ENCODE measurements at regions not wholly inside any gene's neighbourhood (a gene's known extent, or its start where the extent isn't known, plus 50 kb on each side); places are given as distances from the start of the nearest gene placed in this dataset.

- H3K79me2 ChIP-seq (ENCODE audit: insufficient read depth, low read length): no peaks in the 10 kb centered on the region
- H4K20me1 ChIP-seq (ENCODE audit: insufficient read depth, low read length): no peaks in the 10 kb centered on the region; the same call in 1 of the 2 replicates
- H3K9me3 ChIP-seq (ENCODE audit: low read length): no peaks in the 10 kb centered on the region
- no peak overlapping the region for H3K9ac ChIP-seq (ENCODE audit: insufficient read depth, low read depth, low read length)
- no peak for ATAC-seq
- H3K27ac ChIP-seq (ENCODE audit: extremely low read length, insufficient read depth, low read length): no peak overlapping the region
- ChIA-PET POLR2A (no interaction called here), CTCF (ENCODE audit: low intra/inter-chr PET ratio, low total read pairs) (no interaction called here)
- in situ Hi-C loops (cut with HindIII; ENCODE audit: extremely low pct_ligation_motif_present, low pct_unique_long_range_greater_than_20kb): no loop called here
- intact Hi-C loops (cut with micrococcal nuclease; ENCODE audit: unreplicated experiment): no loop called here
- no peaks in the 10 kb centered on the region for H3K36me3 ChIP-seq (replicated peaks in 1 of 2; ENCODE audit: control insufficient read depth in 1 of 2, insufficient read depth in 2 of 2, low read length in 2 of 2)
- H3K4me1 ChIP-seq (ENCODE audit: insufficient read depth, low read length): no peaks in the 10 kb centered on the region
- DNase-seq (ENCODE audit: low spot score): no peak
- no peaks in the 10 kb centered on the region for H3K27me3 ChIP-seq (ENCODE audit: control insufficient read depth in 1 of 2, insufficient read depth in 2 of 2, low read length in 2 of 2)
- FAIRE-seq: no peak
- H3K4me2 ChIP-seq (ENCODE audit: low read depth, low read length): no peak overlapping the region
- no TSS peak for BruUV-seq (replicated peaks)
- no peak overlapping the region for H2AFZ ChIP-seq (ENCODE audit: low read length)
- no peak overlapping the region for H3K4me3 ChIP-seq (replicated peaks in 1 of 3; ENCODE audit: insufficient read depth in 1 of 3, low read depth in 2 of 3, low read length in 3 of 3)
- no peak for TF ChIP-seq USF2 (IDR thresholded peaks at IDR 0.05; ENCODE audit: low read depth, low read length)
- no peak for TF ChIP-seq USF2 (CRISPR knock-in tag; IDR thresholded peaks at IDR 0.05; ENCODE audit: borderline replicate concordance)
- 50% methylated on average over 7 of the region's 7 CpGs for WGBS (ENCODE audit: low lambda C conversion rate)
Observed at GRCh38 chr4:182105416-182105815, 137.8 kb upstream of the TENM3 start.

- FAIRE-seq: no peak
- ChIA-PET CTCF (ENCODE audit: low intra/inter-chr PET ratio, low total read pairs) (no interaction called here), POLR2A (no interaction called here)
- Histone ChIP-seq H3K27me3 (ENCODE audit: control insufficient read depth in 1 of 2, insufficient read depth in 2 of 2, low read length in 2 of 2) (no peaks in the 10 kb centered on the region), H2AFZ (ENCODE audit: low read length) (no peak overlapping the region), H3K27ac (ENCODE audit: extremely low read length, insufficient read depth, low read length) (no peak overlapping the region), H4K20me1 (ENCODE audit: insufficient read depth, low read length) (no peaks in the 10 kb centered on the region), H3K4me1 (ENCODE audit: insufficient read depth, low read length) (no peaks in the 10 kb centered on the region), H3K9ac (ENCODE audit: insufficient read depth, low read depth, low read length) (no peak overlapping the region), H3K79me2 (ENCODE audit: insufficient read depth, low read length) (no peaks in the 10 kb centered on the region), H3K36me3 (replicated peaks in 1 of 2; ENCODE audit: control insufficient read depth in 1 of 2, insufficient read depth in 2 of 2, low read length in 2 of 2) (no peaks in the 10 kb centered on the region), H3K9me3 (ENCODE audit: low read length) (no peaks in the 10 kb centered on the region), H3K4me2 (ENCODE audit: low read depth, low read length) (no peak overlapping the region), H3K4me3 (replicated peaks in 1 of 3; ENCODE audit: insufficient read depth in 1 of 3, low read depth in 2 of 3, low read length in 3 of 3) (no peak overlapping the region)
- 17% methylated on average over 8 of the region's 8 CpGs for WGBS (ENCODE audit: low lambda C conversion rate)
- ATAC-seq: no peak
- no peak for TF ChIP-seq ZNF20 (CRISPR knock-in tag; IDR thresholded peaks at IDR 0.05)
- no peak for TF ChIP-seq PAX8 (CRISPR knock-in tag; IDR thresholded peaks at IDR 0.05; ENCODE audit: borderline replicate concordance)
- TF ChIP-seq TAF15 (IDR thresholded peaks at IDR 0.05; ENCODE audit: low read depth, low read length, poor library complexity, severe bottlenecking): no peak
- no peak for TF ChIP-seq SAP130 (CRISPR knock-in tag; IDR thresholded peaks at IDR 0.05; ENCODE audit: low read depth)
- no peak for TF ChIP-seq PRDM15 (CRISPR knock-in tag; IDR thresholded peaks at IDR 0.05)
- TF ChIP-seq JDP2 (CRISPR knock-in tag; IDR thresholded peaks at IDR 0.05; ENCODE audit: borderline replicate concordance): no peak
- TF ChIP-seq CREB3 (CRISPR knock-in tag; IDR thresholded peaks at IDR 0.05): no peak
- no peak for TF ChIP-seq MEF2D (CRISPR knock-in tag; IDR thresholded peaks at IDR 0.05)
- no peak for TF ChIP-seq ZNF607 (CRISPR knock-in tag; IDR thresholded peaks at IDR 0.05; ENCODE audit: borderline replicate concordance)
- no peak for TF ChIP-seq RFX5 (IDR thresholded peaks at IDR 0.05; ENCODE audit: low read depth, low read length)
- DNase-seq (ENCODE audit: low spot score): no peak
- in situ Hi-C loops (cut with HindIII; ENCODE audit: extremely low pct_ligation_motif_present, low pct_unique_long_range_greater_than_20kb) (no loop called here), intact Hi-C loops (cut with micrococcal nuclease; ENCODE audit: unreplicated experiment) (no loop called here)
- no TSS peak for BruUV-seq (replicated peaks)
Observed at GRCh38 chr4:182107931-182108330, 135.3 kb upstream of the TENM3 start.

Measured in HepG2 (cell line).